Mesothelial cell of epicardium (in vitro differentiated cells): ENCODE measurements at regions not wholly inside any gene's neighbourhood (a gene's known extent, or its start where the extent isn't known, plus 50 kb on each side); places are given as distances from the start of the nearest gene placed in this dataset.

Experiments
- DNase-seq, 2 experiments: peaks; one replicate each; pipeline ENCODE4 v3.0.0; 2021; ENCODE audit warnings: low spot score in 2 of 2; ENCODE audit not compliant: unreplicated experiment in 2 of 2
- H3K27ac Mint-ChIP-seq: 2 replicates; pipeline ENCODE4 v1.8.0; 2021; ENCODE audit warnings: mixed read lengths
- H3K27me3 Mint-ChIP-seq: 2 replicates; pipeline ENCODE4 v1.8.0; 2021; ENCODE audit warnings: low read depth, mixed read lengths
- H3K36me3 Mint-ChIP-seq: 2 replicates; pipeline ENCODE4 v1.8.0; 2021; ENCODE audit warnings: mixed read lengths
- H3K4me1 Mint-ChIP-seq: 2 replicates; pipeline ENCODE4 v1.8.0; 2021; ENCODE audit warnings: mixed read lengths
- H3K4me3 Mint-ChIP-seq: 2 replicates; pipeline ENCODE4 v1.8.0; 2021; ENCODE audit warnings: mild to moderate bottlenecking, moderate library complexity, mixed read lengths
- H3K9me3 Mint-ChIP-seq: 2 replicates; pipeline ENCODE4 v1.8.0; 2021; ENCODE audit warnings: mixed read lengths
- TF ChIP-seq, protein P1 (sequence below): fragments of 200-600 bp; sonication (generic); IDR thresholded peaks from one replicate; pipeline ENCODE4 v1.5.0; 2021; ENCODE audit warnings: antibody characterized with exemption; ENCODE audit not compliant: unreplicated experiment

DNA sequence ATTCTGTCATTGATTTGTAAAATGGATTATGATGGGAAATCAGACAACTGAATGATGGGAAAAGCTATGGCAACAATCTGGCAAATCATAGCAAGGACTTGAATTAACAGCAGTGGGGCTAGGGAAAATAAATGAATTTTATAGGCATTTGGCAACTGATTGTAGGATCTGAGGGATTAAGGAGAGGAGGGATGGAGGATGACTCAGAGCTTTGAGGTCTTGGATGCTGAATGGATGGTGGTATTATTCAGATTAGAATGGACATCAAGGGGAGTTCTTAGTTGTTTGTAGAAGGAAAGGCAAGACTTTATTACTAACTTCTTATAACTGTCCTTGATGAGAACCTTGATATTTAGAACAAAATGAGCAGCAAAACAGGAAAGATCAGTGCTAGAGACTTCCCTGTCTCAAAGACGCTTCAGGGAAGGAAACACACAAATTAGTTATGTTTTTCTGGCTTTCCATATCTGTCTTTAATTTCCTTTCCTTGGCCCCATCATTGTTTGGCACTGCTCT is 51.4 kb upstream of the HHIP start:
- Mint-ChIP-seq H3K9me3 (no peaks in the 10 kb centered on the region), H3K27me3 (no peaks in the 10 kb centered on the region), H3K4me1 (peaks cover 15% of the 10 kb centered on the region), H3K36me3 (no peaks in the 10 kb centered on the region), H3K27ac (no peak overlapping the region), H3K4me3 (no peak overlapping the region)
- DNase-seq = no peak
- TF ChIP-seq, protein P1, sequence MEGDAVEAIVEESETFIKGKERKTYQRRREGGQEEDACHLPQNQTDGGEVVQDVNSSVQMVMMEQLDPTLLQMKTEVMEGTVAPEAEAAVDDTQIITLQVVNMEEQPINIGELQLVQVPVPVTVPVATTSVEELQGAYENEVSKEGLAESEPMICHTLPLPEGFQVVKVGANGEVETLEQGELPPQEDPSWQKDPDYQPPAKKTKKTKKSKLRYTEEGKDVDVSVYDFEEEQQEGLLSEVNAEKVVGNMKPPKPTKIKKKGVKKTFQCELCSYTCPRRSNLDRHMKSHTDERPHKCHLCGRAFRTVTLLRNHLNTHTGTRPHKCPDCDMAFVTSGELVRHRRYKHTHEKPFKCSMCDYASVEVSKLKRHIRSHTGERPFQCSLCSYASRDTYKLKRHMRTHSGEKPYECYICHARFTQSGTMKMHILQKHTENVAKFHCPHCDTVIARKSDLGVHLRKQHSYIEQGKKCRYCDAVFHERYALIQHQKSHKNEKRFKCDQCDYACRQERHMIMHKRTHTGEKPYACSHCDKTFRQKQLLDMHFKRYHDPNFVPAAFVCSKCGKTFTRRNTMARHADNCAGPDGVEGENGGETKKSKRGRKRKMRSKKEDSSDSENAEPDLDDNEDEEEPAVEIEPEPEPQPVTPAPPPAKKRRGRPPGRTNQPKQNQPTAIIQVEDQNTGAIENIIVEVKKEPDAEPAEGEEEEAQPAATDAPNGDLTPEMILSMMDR = no peak

DNA sequence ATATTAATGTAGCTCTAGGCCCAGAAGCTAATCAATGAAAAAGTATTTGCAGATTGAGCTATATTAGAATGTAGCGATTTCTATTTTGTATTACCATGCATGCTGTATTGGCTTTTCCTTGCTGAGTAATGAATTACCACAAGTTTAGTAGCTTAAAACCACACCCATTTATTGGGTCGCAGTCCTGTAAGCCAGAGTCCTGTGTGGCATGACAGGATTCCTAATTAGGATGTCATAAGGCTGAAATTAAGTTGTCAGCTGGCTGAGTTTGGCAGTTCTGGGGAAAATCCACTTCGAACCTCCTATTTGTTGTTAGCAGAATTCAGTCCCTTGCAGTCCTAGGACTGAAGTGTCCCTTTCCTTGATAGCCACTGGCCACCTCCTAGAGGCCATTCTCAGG is 50.3 kb upstream of the HHIP start:
- Mint-ChIP-seq H3K4me3 (no peak overlapping the region), H3K27ac (no peak overlapping the region), H3K27me3 (no peaks in the 10 kb centered on the region), H3K9me3 (no peaks in the 10 kb centered on the region), H3K36me3 (no peaks in the 10 kb centered on the region), H3K4me1 (peaks cover 15% of the 10 kb centered on the region)
- TF ChIP-seq, protein P1 = no peak
- DNase-seq = no peak
